ENCODE measurements at regions not wholly inside any gene's neighbourhood (a gene's known extent, or its start where the extent isn't known, plus 50 kb on each side); places are given as distances from the start of the nearest gene placed in this dataset.
"Not testable (repeated sequence)": the region's sequence is repeated elsewhere in the genome, so short reads cannot be mapped to it uniquely, and the experiment has no call there.

DNA sequence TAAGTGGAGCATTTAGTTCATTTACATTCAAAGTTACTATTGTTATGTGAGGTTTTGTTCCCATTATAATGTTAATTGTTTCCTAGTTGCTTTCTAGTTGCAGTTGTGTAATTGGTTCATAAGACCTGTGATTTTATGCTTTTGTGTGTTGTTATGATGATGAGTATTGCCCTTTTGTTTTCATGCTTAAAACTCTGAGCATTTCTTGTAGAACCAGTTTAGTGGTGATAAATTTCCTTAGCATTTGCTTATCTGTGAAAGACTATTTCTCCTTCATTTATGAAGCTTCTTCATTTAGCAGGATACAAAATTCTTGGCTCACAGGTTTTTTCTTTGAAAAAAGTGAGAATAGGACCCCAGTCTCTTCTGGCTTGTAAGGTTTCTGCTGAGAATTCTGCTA, 274.8 kb upstream of the SPAG17 start:
- peak; percentile 4 for DNase-seq (ENCODE audit: low spot score)
- H4K20me1 ChIP-seq (replicated peaks; ENCODE audit: insufficient read depth), result no peaks in the 10 kb centered on the region
- H3K36me3 ChIP-seq (ENCODE audit: insufficient read depth), result 0 out of 2 replicates have a peak, but pooled peaks cover 3% of the 10 kb centered on the region
- peaks cover 7% of the 10 kb centered on the region; the same call in 2 of the 3 replicates for H3K4me1 Mint-ChIP-seq
- no peak overlapping the region for H3K4me3 Mint-ChIP-seq
- H3K9me2 ChIP-seq (ENCODE audit: insufficient read depth), result no peaks in the 10 kb centered on the region
- no peak overlapping the region for H3K27ac ChIP-seq (ENCODE audit: low read depth)
- no peak overlapping the region for H2AFZ ChIP-seq
- H3K36me3 Mint-ChIP-seq (ENCODE audit: low read depth), result peaks cover 32% of the 10 kb centered on the region
- peaks cover 46% of the 10 kb centered on the region for H3K9me3 Mint-ChIP-seq
- 0 out of 2 replicates have a peak, but pooled peaks cover 3% of the 10 kb centered on the region for H3K4me1 ChIP-seq (ENCODE audit: insufficient read depth)
- no peaks in the 10 kb centered on the region for H3K27me3 ChIP-seq (ENCODE audit: insufficient read depth)
- no peak overlapping the region for H3K4me3 ChIP-seq
- H3K79me2 ChIP-seq (replicated peaks; ENCODE audit: insufficient read depth), result no peaks in the 10 kb centered on the region
- H3K27me3 Mint-ChIP-seq (ENCODE audit: insufficient read depth, low read depth, poor library complexity), result peaks cover 2% of the 10 kb centered on the region
- TF ChIP-seq EZH2phosphoT487 (IDR thresholded peaks at IDR 0.05; ENCODE audit: unreplicated experiment) (no peak), ZNF331 (CRISPR knock-in tag; IDR thresholded peaks at IDR 0.05; ENCODE audit: low read depth) (no peak), CREB1 (CRISPR knock-in tag; IDR thresholded peaks at IDR 0.05; ENCODE audit: low read depth) (no peak)
- TF ChIP-seq, protein P1, sequence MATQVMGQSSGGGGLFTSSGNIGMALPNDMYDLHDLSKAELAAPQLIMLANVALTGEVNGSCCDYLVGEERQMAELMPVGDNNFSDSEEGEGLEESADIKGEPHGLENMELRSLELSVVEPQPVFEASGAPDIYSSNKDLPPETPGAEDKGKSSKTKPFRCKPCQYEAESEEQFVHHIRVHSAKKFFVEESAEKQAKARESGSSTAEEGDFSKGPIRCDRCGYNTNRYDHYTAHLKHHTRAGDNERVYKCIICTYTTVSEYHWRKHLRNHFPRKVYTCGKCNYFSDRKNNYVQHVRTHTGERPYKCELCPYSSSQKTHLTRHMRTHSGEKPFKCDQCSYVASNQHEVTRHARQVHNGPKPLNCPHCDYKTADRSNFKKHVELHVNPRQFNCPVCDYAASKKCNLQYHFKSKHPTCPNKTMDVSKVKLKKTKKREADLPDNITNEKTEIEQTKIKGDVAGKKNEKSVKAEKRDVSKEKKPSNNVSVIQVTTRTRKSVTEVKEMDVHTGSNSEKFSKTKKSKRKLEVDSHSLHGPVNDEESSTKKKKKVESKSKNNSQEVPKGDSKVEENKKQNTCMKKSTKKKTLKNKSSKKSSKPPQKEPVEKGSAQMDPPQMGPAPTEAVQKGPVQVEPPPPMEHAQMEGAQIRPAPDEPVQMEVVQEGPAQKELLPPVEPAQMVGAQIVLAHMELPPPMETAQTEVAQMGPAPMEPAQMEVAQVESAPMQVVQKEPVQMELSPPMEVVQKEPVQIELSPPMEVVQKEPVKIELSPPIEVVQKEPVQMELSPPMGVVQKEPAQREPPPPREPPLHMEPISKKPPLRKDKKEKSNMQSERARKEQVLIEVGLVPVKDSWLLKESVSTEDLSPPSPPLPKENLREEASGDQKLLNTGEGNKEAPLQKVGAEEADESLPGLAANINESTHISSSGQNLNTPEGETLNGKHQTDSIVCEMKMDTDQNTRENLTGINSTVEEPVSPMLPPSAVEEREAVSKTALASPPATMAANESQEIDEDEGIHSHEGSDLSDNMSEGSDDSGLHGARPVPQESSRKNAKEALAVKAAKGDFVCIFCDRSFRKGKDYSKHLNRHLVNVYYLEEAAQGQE (IDR thresholded peaks at IDR 0.05; ENCODE audit: unreplicated experiment), result no peak
- no peaks in the 10 kb centered on the region for H3F3A ChIP-seq (replicated peaks; ENCODE audit: low read depth)
- no peak overlapping the region for H3K4me2 ChIP-seq
- no peak overlapping the region for H3K27ac Mint-ChIP-seq
- ATAC-seq, result no peak

- H3K4me3 ChIP-seq; ATAC-seq; H3K27ac ChIP-seq (ENCODE audit: low read depth); H3K9me2 ChIP-seq (ENCODE audit: insufficient read depth); H3K4me3 Mint-ChIP-seq; H3K79me2 ChIP-seq (replicated peaks; ENCODE audit: insufficient read depth); H4K20me1 ChIP-seq (replicated peaks; ENCODE audit: insufficient read depth); H3K27me3 Mint-ChIP-seq (ENCODE audit: insufficient read depth, low read depth, poor library complexity); H3F3A ChIP-seq (replicated peaks; ENCODE audit: low read depth); H3K27ac Mint-ChIP-seq; H3K4me1 Mint-ChIP-seq; H3K4me2 ChIP-seq; DNase-seq (ENCODE audit: low spot score); H3K4me1 ChIP-seq (ENCODE audit: insufficient read depth); H3K27me3 ChIP-seq (ENCODE audit: insufficient read depth); H3K36me3 ChIP-seq (ENCODE audit: insufficient read depth): not testable (repeated sequence)
- peaks cover 42% of the 10 kb centered on the region for H3K9me3 Mint-ChIP-seq
- H2AFZ ChIP-seq, result 0 out of 2 replicates have a peak overlapping the region, but pooled peaks have one; percentile 34
- H3K36me3 Mint-ChIP-seq (ENCODE audit: low read depth), result peaks cover 23% of the 10 kb centered on the region
These were observed 268.8 kb upstream of the SPAG17 start for GRCh38 chr1:118453856-118454255.

DNA sequence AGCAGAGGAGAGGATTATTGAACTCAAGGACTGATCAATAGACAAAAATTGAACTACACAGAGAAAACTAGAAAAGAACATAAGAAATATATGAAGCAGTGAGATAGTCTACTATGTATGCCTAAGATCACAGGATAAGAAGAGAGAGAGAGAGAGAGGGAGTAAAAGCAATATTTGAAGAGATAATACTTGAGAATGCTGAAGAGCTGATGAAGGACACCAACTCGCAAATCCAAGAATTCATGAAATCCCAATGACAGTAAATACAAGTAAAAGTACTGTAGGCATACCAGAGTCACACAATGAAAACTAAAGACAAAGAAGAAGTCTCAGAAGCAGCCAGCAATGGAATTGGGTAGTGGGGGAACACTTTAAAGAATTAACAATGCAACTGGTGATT, 260.1 kb upstream of the SPAG17 start:
- H3K9me2 ChIP-seq (ENCODE audit: insufficient read depth), result 0 out of 2 replicates have a peak, but pooled peaks cover 3% of the 10 kb centered on the region
- no peak overlapping the region for H3K27ac Mint-ChIP-seq
- H4K20me1 ChIP-seq (replicated peaks; ENCODE audit: insufficient read depth), result no peaks in the 10 kb centered on the region
- H3K9me3 Mint-ChIP-seq, result peaks cover 22% of the 10 kb centered on the region
- H3K27me3 ChIP-seq (ENCODE audit: insufficient read depth), result no peaks in the 10 kb centered on the region
- no peak overlapping the region for H2AFZ ChIP-seq
- no peak overlapping the region for H3K4me3 Mint-ChIP-seq
- H3K4me1 Mint-ChIP-seq, result peaks cover 10% of the 10 kb centered on the region
- H3K4me3 ChIP-seq, result no peak overlapping the region
- H3K36me3 Mint-ChIP-seq (ENCODE audit: low read depth), result peaks cover 16% of the 10 kb centered on the region
- no peaks in the 10 kb centered on the region for H3K4me1 ChIP-seq (ENCODE audit: insufficient read depth)
- no peaks in the 10 kb centered on the region for H3F3A ChIP-seq (replicated peaks; ENCODE audit: low read depth)
- ATAC-seq, result no peak
- no peaks in the 10 kb centered on the region for H3K79me2 ChIP-seq (replicated peaks; ENCODE audit: insufficient read depth)
- H3K4me2 ChIP-seq, result no peak overlapping the region
- H3K27ac ChIP-seq (ENCODE audit: low read depth), result no peak overlapping the region
- no peak for DNase-seq (ENCODE audit: low spot score)
- no peaks in the 10 kb centered on the region for H3K36me3 ChIP-seq (ENCODE audit: insufficient read depth)
- H3K27me3 Mint-ChIP-seq (ENCODE audit: insufficient read depth, low read depth, poor library complexity), result no peaks in the 10 kb centered on the region
- TF ChIP-seq EZH2phosphoT487 (IDR thresholded peaks at IDR 0.05; ENCODE audit: unreplicated experiment) (no peak), NANOG (IDR thresholded peaks at IDR 0.05; ENCODE audit: borderline replicate concordance) (no peak), JUNB (IDR thresholded peaks at IDR 0.05; ENCODE audit: unreplicated experiment) (no peak), ZNF114 (CRISPR knock-in tag; IDR thresholded peaks at IDR 0.05) (no peak)
- TF ChIP-seq, protein P2, sequence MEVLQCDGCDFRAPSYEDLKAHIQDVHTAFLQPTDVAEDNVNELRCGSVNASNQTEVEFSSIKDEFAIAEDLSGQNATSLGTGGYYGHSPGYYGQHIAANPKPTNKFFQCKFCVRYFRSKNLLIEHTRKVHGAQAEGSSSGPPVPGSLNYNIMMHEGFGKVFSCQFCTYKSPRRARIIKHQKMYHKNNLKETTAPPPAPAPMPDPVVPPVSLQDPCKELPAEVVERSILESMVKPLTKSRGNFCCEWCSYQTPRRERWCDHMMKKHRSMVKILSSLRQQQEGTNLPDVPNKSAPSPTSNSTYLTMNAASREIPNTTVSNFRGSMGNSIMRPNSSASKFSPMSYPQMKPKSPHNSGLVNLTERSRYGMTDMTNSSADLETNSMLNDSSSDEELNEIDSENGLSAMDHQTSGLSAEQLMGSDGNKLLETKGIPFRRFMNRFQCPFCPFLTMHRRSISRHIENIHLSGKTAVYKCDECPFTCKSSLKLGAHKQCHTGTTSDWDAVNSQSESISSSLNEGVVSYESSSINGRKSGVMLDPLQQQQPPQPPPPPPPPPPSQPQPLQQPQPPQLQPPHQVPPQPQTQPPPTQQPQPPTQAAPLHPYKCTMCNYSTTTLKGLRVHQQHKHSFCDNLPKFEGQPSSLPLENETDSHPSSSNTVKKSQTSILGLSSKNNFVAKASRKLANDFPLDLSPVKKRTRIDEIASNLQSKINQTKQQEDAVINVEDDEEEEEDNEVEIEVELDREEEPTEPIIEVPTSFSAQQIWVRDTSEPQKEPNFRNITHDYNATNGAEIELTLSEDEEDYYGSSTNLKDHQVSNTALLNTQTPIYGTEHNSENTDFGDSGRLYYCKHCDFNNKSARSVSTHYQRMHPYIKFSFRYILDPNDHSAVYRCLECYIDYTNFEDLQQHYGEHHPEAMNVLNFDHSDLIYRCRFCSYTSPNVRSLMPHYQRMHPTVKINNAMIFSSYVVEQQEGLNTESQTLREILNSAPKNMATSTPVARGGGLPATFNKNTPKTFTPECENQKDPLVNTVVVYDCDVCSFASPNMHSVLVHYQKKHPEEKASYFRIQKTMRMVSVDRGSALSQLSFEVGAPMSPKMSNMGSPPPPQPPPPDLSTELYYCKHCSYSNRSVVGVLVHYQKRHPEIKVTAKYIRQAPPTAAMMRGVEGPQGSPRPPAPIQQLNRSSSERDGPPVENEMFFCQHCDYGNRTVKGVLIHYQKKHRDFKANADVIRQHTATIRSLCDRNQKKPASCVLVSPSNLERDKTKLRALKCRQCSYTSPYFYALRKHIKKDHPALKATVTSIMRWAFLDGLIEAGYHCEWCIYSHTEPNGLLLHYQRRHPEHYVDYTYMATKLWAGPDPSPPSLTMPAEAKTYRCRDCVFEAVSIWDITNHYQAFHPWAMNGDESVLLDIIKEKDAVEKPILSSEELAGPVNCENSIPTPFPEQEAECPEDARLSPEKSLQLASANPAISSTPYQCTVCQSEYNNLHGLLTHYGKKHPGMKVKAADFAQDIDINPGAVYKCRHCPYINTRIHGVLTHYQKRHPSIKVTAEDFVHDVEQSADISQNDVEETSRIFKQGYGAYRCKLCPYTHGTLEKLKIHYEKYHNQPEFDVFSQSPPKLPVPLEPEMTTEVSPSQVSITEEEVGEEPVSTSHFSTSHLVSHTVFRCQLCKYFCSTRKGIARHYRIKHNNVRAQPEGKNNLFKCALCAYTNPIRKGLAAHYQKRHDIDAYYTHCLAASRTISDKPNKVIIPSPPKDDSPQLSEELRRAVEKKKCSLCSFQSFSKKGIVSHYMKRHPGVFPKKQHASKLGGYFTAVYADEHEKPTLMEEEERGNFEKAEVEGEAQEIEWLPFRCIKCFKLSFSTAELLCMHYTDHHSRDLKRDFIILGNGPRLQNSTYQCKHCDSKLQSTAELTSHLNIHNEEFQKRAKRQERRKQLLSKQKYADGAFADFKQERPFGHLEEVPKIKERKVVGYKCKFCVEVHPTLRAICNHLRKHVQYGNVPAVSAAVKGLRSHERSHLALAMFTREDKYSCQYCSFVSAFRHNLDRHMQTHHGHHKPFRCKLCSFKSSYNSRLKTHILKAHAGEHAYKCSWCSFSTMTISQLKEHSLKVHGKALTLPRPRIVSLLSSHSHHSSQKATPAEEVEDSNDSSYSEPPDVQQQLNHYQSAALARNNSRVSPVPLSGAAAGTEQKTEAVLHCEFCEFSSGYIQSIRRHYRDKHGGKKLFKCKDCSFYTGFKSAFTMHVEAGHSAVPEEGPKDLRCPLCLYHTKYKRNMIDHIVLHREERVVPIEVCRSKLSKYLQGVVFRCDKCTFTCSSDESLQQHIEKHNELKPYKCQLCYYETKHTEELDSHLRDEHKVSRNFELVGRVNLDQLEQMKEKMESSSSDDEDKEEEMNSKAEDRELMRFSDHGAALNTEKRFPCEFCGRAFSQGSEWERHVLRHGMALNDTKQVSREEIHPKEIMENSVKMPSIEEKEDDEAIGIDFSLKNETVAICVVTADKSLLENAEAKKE (CRISPR knock-in tag; IDR thresholded peaks at IDR 0.05), result no peak
